ENCODE measurements at regions not wholly inside any gene's neighbourhood (a gene's known extent, or its start where the extent isn't known, plus 50 kb on each side); places are given as distances from the start of the nearest gene placed in this dataset.

GRCh38 chr2:177129610-177130009 is 83.0 kb upstream of the HNRNPA3 start:
- H3K27me3 Mint-ChIP-seq = peaks cover 0 to 26% (median 15%) of the 10 kb centered on the region in 3 donors
- peaks cover 0 to 5% (median 3%) of the 10 kb centered on the region in 7 donors for H3K9me3 Mint-ChIP-seq
- no peak for ATAC-seq (ENCODE audit: low read depth in 2 of 2)
- no peak for DNase-seq
- no peak overlapping the region for H3K27ac Mint-ChIP-seq
- no peak overlapping the region for H3K4me3 Mint-ChIP-seq
- peaks cover 0 to 4% (median 3%) of the 10 kb centered on the region in 3 donors for H3K4me1 Mint-ChIP-seq
- no peaks in the 10 kb centered on the region for H3K36me3 Mint-ChIP-seq

- Mint-ChIP-seq H3K27me3 (peaks cover 0 to 26% (median 15%) of the 10 kb centered on the region in 3 donors), H3K4me1 (peaks cover 0 to 4% (median 3%) of the 10 kb centered on the region in 3 donors), H3K4me3 (no peak overlapping the region), H3K27ac (no peak overlapping the region), H3K36me3 (no peaks in the 10 kb centered on the region), H3K9me3 (peaks cover 0 to 5% (median 2%) of the 10 kb centered on the region in 7 donors)
- DNase-seq (no peak), ATAC-seq (ENCODE audit: low read depth in 2 of 2) (no peak)
These were observed 80.7 kb upstream of the HNRNPA3 start for GRCh38 chr2:177131858-177132257.

DNA sequence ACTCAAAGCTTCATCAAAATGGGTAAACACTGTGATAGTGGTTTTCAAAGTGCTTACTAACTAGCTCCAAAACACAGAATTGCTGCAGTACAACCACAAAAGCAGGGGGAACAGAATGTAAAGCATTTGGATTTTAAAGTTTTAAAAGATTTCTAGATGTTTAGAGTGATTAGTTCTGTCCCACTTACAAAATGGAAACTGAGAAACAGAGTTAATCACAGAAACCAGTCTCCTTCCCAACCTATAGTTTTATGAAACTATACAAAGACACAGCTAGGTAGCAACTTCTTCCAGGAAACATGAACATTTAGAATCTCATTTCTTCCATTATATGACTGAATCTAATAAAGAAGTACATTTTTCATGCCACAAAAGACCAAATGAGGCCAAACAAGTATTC is 73.8 kb upstream of the HNRNPA3 start:
- DNase-seq (no peak), ATAC-seq (ENCODE audit: low read depth in 2 of 2) (no peak)
- H3K27ac Mint-ChIP-seq = no peak overlapping the region
- peaks cover 5 to 31% (median 12%) of the 10 kb centered on the region in 3 donors for H3K27me3 Mint-ChIP-seq
- H3K36me3 Mint-ChIP-seq = no peaks in the 10 kb centered on the region
- no peaks in the 10 kb centered on the region for H3K9me3 Mint-ChIP-seq
- no peaks in the 10 kb centered on the region for H3K4me1 Mint-ChIP-seq
- no peak overlapping the region for H3K4me3 Mint-ChIP-seq

- DNase-seq = no peak
These were observed 70.7 kb upstream of the HNRNPA3 start for GRCh38 chr2:177141866-177142265.

GRCh38 chr2:177143444-177143843 is 69.2 kb upstream of the HNRNPA3 start:
- H3K9me3 Mint-ChIP-seq = no peaks in the 10 kb centered on the region
- peaks cover under 1 to 10% (median 1%) of the 10 kb centered on the region in 3 donors for H3K4me1 Mint-ChIP-seq
- H3K4me3 Mint-ChIP-seq = no peak overlapping the region
- H3K27me3 Mint-ChIP-seq = peaks cover 20 to 31% (median 26%) of the 10 kb centered on the region in 3 donors
- no peaks in the 10 kb centered on the region for H3K36me3 Mint-ChIP-seq
- H3K27ac Mint-ChIP-seq = no peak overlapping the region
- no peak for DNase-seq
- no peak for ATAC-seq (ENCODE audit: low read depth in 2 of 2)

More at GRCh38 chr2:177141866-177142265, 70.7 kb upstream of the HNRNPA3 start:
- Mint-ChIP-seq H3K4me1 (no peaks in the 10 kb centered on the region), H3K27me3 (peaks cover 11 to 39% (median 26%) of the 10 kb centered on the region in 3 donors), H3K9me3 (no peaks in the 10 kb centered on the region), H3K27ac (no peak overlapping the region), H3K4me3 (no peak overlapping the region), H3K36me3 (no peaks in the 10 kb centered on the region)
- no peak for ATAC-seq (ENCODE audit: low read depth in 2 of 2)

DNA sequence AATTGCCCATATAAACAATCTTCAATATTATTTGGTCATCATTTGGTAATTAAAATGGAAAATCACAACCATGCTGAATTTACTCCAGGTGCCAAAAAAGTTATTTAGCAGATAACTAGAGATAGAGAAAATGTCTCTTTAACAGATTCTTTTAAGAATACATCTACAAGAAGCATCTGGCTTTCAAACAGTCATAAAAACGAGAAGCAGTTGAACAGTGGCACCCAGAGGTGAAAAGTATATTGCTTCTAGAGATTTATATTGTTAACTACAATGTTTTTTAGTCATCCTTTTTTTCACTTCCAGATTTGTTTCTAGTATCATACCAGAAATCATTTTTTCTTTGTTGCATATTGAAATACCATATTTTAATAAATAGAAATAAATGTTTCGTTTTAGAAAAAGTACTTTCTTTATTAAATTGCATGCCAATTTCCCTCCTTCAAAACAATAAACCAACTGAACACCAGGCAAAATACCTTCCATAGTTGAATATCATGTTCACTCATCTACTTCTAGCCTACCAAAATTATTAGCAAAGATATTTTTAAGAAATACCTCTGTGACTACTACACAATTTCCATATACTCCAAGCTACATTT is 65.4 kb upstream of the HNRNPA3 start:
- Mint-ChIP-seq H3K9me3 (no peaks in the 10 kb centered on the region), H3K36me3 (no peaks in the 10 kb centered on the region), H3K27me3 (peaks cover 19 to 28% (median 26%) of the 10 kb centered on the region in 3 donors), H3K4me3 (peak overlapping the region in 4 of 8 donors; percentile 4 to 61 (median 38)), H3K4me1 (peaks cover 6 to 16% (median 7%) of the 10 kb centered on the region in 3 donors), H3K27ac (no peak overlapping the region)
- peak; percentile 39 for DNase-seq
- peak; percentile 37 to 43 for ATAC-seq (ENCODE audit: low read depth in 2 of 2)

DNA sequence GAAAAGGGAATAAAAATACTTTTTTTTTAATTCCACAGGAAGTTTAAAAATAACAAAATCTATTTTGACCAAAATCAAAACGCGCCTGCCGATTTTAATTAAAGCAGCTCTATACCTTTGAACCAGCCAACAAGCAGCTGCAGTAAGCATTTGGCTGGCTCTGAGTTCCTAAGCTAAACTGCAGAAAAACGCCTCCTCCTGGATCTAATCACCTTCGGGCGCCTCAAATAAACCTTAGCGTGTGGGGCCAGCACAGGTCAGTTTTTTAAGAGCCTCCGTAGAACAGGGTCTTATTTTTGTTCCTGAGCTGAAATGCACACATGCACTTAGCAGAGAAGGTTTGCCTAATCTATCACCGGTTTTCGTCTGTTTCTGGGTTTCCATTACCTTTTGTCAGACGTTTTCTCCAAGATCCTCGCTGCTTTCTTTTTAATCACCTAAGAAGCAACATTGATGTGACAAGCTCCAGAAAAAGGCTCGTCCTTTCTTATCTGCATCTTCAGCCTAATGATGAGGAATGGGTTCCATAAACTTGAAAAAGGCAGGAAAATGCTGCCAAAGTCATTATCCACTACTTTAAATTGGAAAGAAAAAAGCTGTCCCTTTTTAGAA is 64.7 kb upstream of the HNRNPA3 start:
- H3K9me3 Mint-ChIP-seq = no peaks in the 10 kb centered on the region
- peaks cover 23 to 30% (median 26%) of the 10 kb centered on the region in 3 donors for H3K27me3 Mint-ChIP-seq
- ATAC-seq (ENCODE audit: low read depth in 2 of 2) (no peak), DNase-seq (no peak)
- H3K4me1 Mint-ChIP-seq = peaks cover 6 to 16% (median 7%) of the 10 kb centered on the region in 3 donors
- peak overlapping the region; percentile 73 to 95 (median 87) for H3K4me3 Mint-ChIP-seq
- peak overlapping the region in 1 of 6 donors; percentile 71 for H3K27ac Mint-ChIP-seq
- H3K36me3 Mint-ChIP-seq = no peaks in the 10 kb centered on the region

- Mint-ChIP-seq H3K36me3 (no peaks in the 10 kb centered on the region), H3K27ac (peak overlapping the region in 3 of 6 donors; percentile 23 to 63 (median 56)), H3K4me1 (peaks cover 6 to 16% (median 7%) of the 10 kb centered on the region in 3 donors), H3K9me3 (no peaks in the 10 kb centered on the region), H3K4me3 (peak overlapping the region; percentile 81 to 95 (median 90)), H3K27me3 (peaks cover 23 to 30% (median 26%) of the 10 kb centered on the region in 3 donors)
- ATAC-seq (ENCODE audit: low read depth in 2 of 2) (peak; percentile 89 to 90), DNase-seq (peak; percentile 70)
These were observed 64.0 kb upstream of the HNRNPA3 start for GRCh38 chr2:177148477-177149154.

- Mint-ChIP-seq H3K36me3 (no peaks in the 10 kb centered on the region), H3K4me1 (peaks cover 6 to 16% (median 7%) of the 10 kb centered on the region in 3 donors), H3K27me3 (peaks cover 23 to 30% (median 26%) of the 10 kb centered on the region in 3 donors), H3K4me3 (peak overlapping the region; percentile 81 to 95 (median 90)), H3K9me3 (no peaks in the 10 kb centered on the region), H3K27ac (no peak overlapping the region)
- no peak for DNase-seq
- ATAC-seq (ENCODE audit: low read depth in 2 of 2) = no peak
These were observed 63.5 kb upstream of the HNRNPA3 start for GRCh38 chr2:177149155-177149503.

- Mint-ChIP-seq H3K27ac (no peak overlapping the region), H3K36me3 (no peaks in the 10 kb centered on the region), H3K4me1 (peaks cover under 1 to 2% (median 2%) of the 10 kb centered on the region in 3 donors), H3K27me3 (peaks cover 12 to 15% (median 12%) of the 10 kb centered on the region in 3 donors), H3K4me3 (no peak overlapping the region), H3K9me3 (no peaks in the 10 kb centered on the region)
- ATAC-seq (ENCODE audit: low read depth in 2 of 2) (no peak), DNase-seq (no peak)
These were observed 58.8 kb upstream of the HNRNPA3 start for GRCh38 chr2:177153805-177154204.

- H3K4me3 Mint-ChIP-seq = no peak overlapping the region
- H3K27me3 Mint-ChIP-seq = peaks cover 6 to 15% (median 9%) of the 10 kb centered on the region in 3 donors
- no peaks in the 10 kb centered on the region for H3K9me3 Mint-ChIP-seq
- H3K36me3 Mint-ChIP-seq = no peaks in the 10 kb centered on the region
- no peak for DNase-seq
- H3K4me1 Mint-ChIP-seq = no peaks in the 10 kb centered on the region
- ATAC-seq (ENCODE audit: low read depth in 2 of 2) = no peak
- no peak overlapping the region for H3K27ac Mint-ChIP-seq
These were observed 57.8 kb upstream of the HNRNPA3 start for GRCh38 chr2:177154809-177155208.

GRCh38 chr2:177155631-177156030 is 57.0 kb upstream of the HNRNPA3 start:
- no peak overlapping the region for H3K4me3 Mint-ChIP-seq
- no peaks in the 10 kb centered on the region for H3K9me3 Mint-ChIP-seq
- H3K27ac Mint-ChIP-seq = no peak overlapping the region
- ATAC-seq (ENCODE audit: low read depth in 2 of 2) (no peak), DNase-seq (no peak)
- H3K4me1 Mint-ChIP-seq = no peaks in the 10 kb centered on the region
- H3K36me3 Mint-ChIP-seq = no peaks in the 10 kb centered on the region
- H3K27me3 Mint-ChIP-seq = peaks cover 6 to 19% (median 9%) of the 10 kb centered on the region in 3 donors

DNA sequence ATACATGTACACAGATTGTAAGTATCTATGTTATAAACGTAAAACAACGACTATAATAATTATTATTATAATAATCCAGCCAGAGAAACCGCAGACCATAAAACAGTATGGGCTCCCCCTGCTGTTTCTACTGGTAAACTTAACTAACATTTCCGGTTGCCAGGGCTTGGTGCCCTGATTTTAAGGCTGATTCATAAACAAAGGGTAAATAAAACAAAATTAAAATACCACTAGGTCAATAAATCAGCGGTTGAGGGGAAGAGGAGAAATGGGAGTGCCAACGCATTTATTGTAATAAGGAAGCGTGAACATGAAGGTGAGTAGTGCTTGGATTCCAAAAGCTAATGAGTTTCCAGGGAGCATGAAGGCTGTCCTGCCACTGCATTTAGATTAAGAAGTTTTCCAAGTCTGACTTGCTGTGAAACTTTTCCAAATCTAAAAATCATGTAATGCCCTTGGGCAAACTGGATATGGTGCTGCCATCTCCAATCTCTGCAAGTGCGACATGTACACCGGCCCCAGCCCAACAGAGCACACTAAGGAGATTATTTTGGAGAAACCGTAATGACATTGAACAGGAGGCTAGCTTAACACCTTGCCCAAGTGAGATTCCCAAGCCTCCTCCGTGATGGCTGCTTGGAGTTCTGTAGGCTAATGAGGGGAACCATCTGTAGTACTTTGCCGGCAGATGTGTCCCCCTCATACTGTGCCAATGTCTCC is 50.7 kb upstream of the HNRNPA3 start:
- peaks cover 0 to 13% (median 11%) of the 10 kb centered on the region in 3 donors for H3K4me1 Mint-ChIP-seq
- DNase-seq (peak; percentile 24), ATAC-seq (ENCODE audit: low read depth in 2 of 2) (no peak)
- H3K27ac Mint-ChIP-seq = peak overlapping the region in 1 of 6 donors; percentile 45
- peaks cover 0 to 8% (median 0%) of the 10 kb centered on the region in 3 donors for H3K27me3 Mint-ChIP-seq
- no peaks in the 10 kb centered on the region for H3K36me3 Mint-ChIP-seq
- H3K9me3 Mint-ChIP-seq = no peaks in the 10 kb centered on the region
- peak overlapping the region in 1 of 8 donors; percentile 41 for H3K4me3 Mint-ChIP-seq
